22Rv1 (cell line): ENCODE measurements at regions not wholly inside any gene's neighbourhood (a gene's known extent, or its start where the extent isn't known, plus 50 kb on each side); places are given as distances from the start of the nearest gene placed in this dataset.

Source experiments
- ZFX ChIP-seq: fragments of 450-650 bp; IDR thresholded peaks from 2 replicates; pipeline ENCODE4 v1.6.1; 2017; ENCODE audit warnings: antibody characterized with exemption, borderline replicate concordance
- TF ChIP-seq, protein P1 (sequence below): fragments of 450-650 bp; IDR thresholded peaks from 2 replicates; pipeline ENCODE4 v1.5.1; 2017; ENCODE audit warnings: mild to moderate bottlenecking

DNA sequence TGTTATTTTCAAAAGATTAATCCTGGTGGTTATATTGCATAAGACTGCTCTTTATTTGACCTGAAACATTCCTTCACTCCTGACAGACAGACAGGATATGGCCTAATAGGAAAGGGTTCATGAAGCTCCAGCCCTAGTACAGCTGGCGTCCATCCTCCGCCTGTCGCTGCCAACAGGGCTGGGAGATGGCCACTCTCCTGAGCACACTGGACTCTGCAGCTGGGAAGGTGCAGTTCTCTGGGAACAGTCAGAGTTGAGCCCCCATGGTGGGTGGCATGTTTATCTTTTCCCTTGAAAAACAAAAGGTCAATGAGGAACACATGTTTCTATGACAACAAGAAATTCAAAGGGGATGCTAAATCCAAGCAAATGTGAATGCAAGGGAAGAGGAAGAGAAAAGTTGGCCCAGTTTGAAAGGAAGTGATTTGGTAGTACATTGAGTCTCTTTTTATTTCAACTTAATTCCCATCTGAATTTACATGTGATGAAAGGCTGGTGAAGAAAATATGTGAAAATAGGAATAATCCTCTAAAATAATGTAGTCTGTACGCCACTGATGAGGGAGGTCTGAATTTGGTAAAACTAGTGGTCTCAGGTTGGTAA, 89.9 kb upstream of the DCN start:
- TF ChIP-seq, protein P1, sequence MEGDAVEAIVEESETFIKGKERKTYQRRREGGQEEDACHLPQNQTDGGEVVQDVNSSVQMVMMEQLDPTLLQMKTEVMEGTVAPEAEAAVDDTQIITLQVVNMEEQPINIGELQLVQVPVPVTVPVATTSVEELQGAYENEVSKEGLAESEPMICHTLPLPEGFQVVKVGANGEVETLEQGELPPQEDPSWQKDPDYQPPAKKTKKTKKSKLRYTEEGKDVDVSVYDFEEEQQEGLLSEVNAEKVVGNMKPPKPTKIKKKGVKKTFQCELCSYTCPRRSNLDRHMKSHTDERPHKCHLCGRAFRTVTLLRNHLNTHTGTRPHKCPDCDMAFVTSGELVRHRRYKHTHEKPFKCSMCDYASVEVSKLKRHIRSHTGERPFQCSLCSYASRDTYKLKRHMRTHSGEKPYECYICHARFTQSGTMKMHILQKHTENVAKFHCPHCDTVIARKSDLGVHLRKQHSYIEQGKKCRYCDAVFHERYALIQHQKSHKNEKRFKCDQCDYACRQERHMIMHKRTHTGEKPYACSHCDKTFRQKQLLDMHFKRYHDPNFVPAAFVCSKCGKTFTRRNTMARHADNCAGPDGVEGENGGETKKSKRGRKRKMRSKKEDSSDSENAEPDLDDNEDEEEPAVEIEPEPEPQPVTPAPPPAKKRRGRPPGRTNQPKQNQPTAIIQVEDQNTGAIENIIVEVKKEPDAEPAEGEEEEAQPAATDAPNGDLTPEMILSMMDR = no peak
- TF ChIP-seq ZFX = no peak
